GM12873 (cell line): ENCODE measurements at regions not wholly inside any gene's neighbourhood (a gene's known extent, or its start where the extent isn't known, plus 50 kb on each side); places are given as distances from the start of the nearest gene placed in this dataset.

Experiments used
- TF ChIP-seq, protein P1 (sequence below): IDR thresholded peaks from 2 replicates; pipeline ENCODE4 v1.5.1; 2012; ENCODE audit warnings: low read depth, mild to moderate bottlenecking, moderate library complexity, low read length, control low read depth; ENCODE audit not compliant: insufficient read depth; ENCODE audit errors: missing control alignments

DNA sequence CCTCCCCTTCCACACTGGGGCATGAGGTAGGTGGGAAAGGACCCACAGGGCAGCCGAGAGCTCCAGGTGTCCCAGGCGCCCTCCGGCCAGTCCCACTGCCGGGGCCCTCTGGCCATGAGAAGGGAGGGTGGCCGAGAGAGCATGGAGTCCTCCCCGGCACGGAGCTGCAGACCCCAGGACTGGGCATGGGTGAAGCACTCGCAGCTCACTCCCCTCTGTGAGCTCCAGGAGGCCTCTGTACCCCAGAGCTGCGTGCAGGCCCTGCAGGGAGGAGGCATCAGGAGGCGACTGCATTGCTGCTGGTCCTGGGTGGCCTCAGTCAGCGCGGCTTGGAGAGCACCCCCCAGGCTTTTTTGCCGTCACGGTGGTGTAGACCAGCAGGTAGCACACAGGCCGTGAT lies 80.1 kb upstream of the TTC34 start:
- TF ChIP-seq, protein P1, sequence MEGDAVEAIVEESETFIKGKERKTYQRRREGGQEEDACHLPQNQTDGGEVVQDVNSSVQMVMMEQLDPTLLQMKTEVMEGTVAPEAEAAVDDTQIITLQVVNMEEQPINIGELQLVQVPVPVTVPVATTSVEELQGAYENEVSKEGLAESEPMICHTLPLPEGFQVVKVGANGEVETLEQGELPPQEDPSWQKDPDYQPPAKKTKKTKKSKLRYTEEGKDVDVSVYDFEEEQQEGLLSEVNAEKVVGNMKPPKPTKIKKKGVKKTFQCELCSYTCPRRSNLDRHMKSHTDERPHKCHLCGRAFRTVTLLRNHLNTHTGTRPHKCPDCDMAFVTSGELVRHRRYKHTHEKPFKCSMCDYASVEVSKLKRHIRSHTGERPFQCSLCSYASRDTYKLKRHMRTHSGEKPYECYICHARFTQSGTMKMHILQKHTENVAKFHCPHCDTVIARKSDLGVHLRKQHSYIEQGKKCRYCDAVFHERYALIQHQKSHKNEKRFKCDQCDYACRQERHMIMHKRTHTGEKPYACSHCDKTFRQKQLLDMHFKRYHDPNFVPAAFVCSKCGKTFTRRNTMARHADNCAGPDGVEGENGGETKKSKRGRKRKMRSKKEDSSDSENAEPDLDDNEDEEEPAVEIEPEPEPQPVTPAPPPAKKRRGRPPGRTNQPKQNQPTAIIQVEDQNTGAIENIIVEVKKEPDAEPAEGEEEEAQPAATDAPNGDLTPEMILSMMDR: no peak

DNA sequence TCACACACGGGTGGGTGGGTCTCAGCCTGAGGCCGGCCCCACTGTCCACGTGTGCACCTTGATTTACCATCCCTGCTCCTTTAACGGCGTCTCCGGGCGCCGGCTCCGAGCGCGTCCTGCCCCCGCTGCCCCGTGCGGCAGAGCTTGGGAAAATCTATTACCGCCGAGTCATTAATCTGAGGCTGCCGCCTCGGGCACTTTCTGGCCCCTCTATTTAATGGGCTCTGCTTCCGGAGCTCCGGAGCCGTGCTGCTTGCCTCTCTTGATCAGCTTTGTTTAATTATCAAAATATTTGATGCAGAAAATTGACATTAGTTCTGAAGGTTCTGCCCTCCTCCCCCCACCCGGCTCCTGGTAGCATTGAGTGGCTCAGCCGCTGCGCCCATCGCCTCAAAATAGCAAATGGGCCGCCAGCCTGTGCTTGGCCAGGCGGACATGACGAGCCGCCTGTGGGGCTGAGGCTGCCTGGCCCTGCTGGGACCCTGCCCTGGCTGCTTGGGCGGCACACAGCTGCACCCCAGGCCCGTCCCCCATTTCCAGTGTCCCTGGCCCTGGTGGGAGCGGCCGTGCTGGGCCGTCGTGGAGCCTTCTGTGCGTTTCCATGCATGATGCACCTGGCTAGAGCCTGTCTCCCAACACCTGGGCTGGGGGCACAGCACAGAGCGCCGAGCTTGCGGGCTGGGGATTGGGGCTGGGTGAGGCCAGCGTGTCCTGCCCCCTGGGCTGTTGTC lies 81.6 kb upstream of the TTC34 start:
- TF ChIP-seq, protein P1: no peak

DNA sequence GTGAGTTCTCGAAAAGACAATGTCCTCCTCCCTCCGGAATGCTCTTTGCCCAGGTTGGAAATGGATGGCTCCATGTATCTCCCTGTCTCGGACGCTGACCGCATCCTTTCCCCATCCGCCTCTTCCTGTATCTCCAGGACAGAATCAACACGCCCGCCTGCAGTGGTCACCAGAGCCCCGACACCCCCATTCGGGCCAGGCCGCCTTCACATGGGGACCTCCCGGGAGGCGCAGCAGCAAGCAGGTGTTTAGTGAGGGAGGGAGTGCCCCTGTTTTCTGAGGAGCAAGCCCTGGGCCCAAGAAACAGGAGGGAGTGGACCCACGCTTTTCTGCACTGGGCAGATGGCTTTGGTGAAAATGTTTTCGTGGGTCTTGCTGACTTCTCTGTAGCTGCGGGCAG lies 83.5 kb upstream of the TTC34 start:
- TF ChIP-seq, protein P1: no peak

DNA sequence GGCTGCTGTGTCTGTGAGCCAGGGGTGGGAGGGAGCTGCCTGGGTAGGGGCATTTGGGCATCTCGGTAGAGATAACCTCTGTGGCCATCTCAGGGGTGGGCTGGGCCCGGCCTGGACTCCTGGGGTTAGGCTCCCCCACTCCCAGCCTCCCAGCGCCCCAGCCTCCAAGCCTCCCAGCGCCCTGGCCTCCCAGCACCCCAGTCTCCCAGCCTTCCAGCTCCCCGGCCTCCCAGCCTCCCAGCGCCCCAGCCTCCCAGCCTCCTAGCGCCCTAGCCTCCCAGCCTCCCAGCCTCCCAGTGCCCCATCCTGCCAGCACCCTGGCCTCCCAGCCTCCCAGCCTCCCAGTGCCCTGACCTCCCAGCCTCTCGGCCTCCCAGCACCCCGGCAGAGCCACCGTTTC lies 85.1 kb upstream of the TTC34 start:
- TF ChIP-seq, protein P1: no peak

DNA sequence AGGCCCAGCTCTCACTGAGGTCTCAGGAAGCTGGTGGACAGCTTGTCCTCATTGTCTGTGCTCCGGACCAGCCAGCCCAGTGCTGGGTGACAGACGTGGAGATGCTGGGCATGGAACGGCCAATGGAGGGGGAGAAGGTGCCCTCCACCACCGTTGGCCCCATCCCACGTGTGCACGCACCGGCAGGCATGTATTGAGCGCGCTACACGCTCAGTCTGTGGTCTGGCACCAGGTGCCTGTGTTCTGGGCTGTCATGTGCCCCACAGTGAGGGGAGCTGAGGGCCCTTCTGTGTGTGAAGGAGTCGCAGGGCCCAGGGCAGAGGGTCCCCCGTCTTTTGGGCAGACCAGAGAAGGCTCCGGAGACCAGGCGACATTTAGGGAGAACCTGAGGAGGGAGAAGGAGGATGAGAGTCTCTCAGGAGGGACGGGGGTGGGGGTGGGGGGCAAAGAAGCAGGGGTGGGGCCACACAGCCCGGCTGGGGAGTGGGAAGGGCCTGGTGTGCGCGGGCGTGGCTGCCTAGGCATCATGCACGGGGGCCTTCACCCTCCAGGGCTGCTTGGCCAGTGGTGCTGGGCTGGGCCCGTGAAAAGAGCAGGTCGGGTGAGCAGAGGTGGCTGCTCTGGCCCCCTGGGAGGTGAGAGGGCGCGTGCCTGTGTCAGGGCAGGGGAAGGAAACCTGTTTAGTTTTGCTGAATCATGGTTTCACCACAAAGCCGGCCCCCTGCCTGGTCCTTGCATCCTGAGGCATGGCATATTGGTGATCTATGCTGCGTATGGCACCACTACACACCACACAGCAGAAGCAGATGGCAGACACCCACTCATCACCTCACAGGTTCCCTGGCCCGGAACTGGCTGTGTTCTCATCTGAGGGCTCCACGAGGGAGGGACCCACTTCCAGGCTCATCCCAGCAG lies 86.7 kb upstream of the TTC34 start:
- TF ChIP-seq, protein P1: no peak

DNA sequence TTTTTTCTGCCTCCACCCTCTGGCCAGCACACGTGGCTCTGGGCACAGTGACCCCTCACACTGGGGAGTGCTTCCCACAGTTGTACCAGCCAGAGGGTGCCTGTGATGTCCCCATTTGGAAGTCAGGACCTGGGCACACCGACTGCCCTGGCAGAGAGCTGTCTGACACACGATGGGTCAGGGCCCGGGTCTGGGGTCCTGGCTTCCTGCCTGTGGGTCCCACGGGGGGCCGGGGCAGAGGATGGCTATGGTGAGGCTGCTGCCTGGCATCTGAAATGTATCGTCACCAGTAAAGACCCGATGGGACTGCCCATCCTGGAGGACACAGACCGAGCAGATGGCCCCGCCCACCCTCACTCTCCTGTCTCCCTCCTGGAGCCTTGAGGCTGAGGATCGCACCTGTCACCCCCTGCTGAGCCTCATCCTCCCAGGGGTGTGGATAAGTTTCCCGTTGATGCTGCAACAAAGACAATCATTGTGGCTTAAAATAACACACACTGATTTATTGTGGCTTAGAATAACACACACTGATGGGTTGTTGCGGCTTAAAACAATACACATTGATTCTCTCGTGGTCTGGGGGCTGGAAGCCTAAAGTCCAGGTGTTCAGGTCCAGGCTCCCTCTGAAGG lies 88.8 kb upstream of the TTC34 start:
- TF ChIP-seq, protein P1: no peak

DNA sequence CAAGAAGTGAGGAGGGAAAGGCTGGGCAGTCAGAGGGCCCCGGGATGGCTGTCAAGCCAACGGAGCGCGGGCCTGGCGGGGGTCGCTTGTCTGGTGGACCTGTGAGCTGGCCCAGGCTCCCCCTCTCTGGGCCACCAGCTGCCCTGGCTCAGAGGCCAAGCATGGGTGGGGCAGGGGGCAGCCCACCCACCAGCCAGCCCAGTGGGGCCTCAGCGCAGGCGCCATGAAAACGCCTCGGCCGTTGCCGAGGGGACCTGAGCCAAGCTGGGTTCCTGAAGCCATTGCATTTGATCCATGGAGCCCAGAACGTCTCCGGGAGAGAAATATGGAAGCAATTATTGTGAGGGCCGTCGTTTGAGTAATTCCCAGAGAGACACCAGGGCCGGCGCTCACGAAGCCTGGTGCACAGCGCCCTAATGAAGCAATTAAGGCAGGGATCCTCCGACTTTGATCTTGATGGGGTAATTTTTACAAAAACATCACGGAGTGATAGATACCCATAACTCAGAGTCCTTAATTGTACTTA lies 90.5 kb upstream of the TTC34 start:
- TF ChIP-seq, protein P1: no peak
